HG03064 (cell line): ENCODE measurements at regions not wholly inside any gene's neighbourhood (a gene's known extent, or its start where the extent isn't known, plus 50 kb on each side); places are given as distances from the start of the nearest gene placed in this dataset.
"Not testable (repeated sequence)": the region's sequence is repeated elsewhere in the genome, so short reads cannot be mapped to it uniquely, and the experiment has no call there.

Source experiments
- ATAC-seq: cut with Tn5 transposase; IDR thresholded peaks from one replicate; pipeline ENCODE4 v1.9.1; 2021; ENCODE audit warnings: low read depth; ENCODE audit not compliant: unreplicated experiment

DNA sequence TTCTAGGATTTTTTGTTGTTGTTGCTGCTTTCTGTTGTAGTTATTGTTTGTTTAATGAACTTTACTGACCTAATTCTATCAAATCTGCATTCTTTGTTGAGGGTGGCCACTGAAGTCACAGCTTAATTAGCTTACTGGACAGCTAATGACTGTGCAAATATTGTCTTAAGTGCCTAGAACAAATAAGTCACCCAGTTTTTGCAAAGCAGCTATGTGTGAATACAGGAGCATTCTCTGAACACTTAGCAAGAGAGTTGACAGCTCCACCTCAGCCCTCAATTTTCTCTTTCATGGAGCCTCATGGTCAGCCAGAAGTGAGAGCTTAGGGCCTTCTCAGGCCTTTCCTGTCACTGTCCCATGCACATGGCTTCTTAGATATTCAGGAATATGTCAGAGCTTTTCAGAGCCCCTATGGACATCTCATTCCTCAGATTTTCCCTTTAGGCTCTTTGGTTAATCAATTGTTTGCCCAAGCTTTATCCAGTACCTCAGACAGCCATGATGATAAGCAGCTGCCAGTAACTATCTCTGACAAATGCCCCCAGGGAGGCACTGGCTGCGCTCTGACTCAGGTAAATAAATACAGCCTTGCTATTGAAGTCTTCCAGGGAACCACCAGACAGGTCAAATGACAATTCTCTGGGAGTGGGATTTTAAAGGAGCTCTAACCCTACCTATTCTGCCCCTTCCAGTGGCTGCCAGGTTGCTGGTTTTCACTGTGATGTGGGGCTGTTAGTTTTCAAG lies 241.4 kb upstream of the IL12B start:
- ATAC-seq, result no peak

GRCh38 chr5:159576902-159577301 lies 246.6 kb upstream of the IL12B start:
- no peak for ATAC-seq

GRCh38 chr5:159581502-159582249 lies 251.4 kb upstream of the IL12B start:
- no peak for ATAC-seq

GRCh38 chr5:159582756-159583541 lies 252.7 kb upstream of the IL12B start:
- ATAC-seq, result no peak

DNA sequence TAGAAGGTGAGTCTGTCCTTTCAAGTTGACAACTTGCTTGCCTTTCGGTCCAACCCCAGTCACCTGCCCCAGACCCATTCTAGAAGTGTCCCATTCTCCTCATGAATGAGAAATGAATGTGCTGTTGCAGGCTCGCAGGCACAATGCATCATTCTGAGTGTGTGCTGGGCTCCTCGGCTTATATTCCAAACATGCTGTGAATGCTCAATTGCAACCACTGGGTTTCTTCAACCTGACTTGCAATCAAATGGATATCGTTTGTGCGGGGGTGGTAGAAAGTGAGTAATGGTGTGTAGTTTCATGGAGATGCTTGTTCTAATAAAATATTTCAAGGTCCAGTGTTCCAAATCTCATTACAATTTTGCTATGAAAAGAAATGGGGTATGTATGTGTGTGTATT lies 256.6 kb upstream of the IL12B start:
- ATAC-seq, result no peak

DNA sequence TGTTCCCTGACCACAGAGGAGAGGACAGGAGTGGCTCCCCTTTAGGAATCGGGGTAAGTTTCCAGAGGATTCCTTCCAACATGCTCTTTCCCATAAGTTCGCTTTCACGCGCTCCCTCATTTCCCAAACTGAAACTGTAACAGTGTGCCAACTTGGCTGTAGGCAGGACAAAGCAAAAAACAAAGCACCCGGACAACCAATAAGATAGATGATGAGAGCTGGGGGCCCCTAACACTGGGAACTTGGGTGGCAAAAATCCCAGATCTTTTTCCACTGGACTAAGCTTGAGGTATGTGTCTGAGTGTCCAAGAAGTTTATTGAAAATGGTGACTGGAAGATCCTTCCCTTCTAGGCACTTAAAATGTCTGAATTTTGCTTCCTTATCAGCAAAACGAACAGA lies 258.7 kb upstream of the IL12B start:
- no peak for ATAC-seq

DNA sequence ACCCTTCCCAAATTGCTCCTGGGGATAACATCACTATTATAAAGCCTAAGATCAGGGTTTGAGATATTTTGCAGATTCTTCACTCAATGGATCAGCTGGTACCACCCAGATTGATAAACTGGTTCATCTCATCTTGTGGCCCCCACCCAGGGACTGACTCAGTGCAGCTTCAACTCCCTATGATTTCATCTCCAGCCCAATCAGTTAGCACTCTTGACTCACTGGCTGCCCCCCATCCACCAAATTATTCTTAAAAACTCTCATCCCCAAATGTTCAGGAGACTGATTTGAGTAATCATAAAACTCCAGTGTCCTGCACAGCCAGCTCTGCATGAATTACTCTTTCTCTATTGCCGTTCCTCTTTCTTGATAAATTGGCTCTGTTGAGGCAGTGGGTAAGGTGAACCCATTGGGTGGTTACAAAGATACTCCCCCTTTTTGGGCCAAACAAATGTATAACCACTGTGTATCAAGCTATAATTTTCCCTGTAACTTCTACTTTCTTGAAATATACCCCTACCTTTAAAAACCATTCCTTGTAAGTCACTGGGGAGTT lies 263.3 kb upstream of the IL12B start:
- ATAC-seq, result no peak

GRCh38 chr5:159595561-159595960 lies 265.3 kb upstream of the IL12B start:
- not testable (repeated sequence) for ATAC-seq

GRCh38 chr5:159601216-159601615 lies 270.9 kb upstream of the IL12B start:
- no peak for ATAC-seq

DNA sequence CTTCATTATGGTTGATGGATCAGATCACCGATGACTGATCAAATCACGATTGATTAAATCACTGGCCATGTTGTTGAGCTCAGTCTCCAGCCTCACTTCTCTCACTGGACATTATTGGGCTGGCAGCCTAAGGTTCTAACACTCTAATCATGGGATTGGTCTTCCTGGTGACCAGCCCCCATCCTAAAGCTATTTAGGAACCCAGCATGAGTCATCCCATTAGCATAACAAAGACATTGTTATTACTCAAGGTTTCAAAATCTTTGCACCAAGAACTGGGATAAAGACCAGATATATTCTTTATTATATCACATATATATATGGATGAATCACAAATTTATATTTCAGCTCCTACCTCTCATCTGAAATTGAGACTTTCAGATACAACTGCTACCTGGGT lies 272.1 kb upstream of the IL12B start:
- ATAC-seq, result no peak

DNA sequence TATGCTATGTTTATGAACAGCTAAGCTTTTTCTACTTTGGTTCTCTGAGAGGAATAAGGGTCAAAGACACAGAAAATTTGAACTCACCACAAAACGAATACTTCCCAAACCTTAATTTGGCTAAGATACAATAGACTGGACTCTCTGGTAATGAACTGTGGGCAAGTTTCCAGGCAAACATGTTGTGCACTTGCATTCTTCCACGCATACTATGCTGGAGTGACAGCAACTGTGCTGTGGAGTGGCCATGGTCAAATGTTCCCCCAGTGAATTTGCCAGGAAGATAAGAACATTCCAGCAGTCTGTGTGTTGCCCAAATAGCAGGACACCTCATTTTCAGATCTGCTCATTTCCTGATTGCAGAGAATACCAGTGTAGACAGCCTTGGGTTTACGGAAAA lies 275.3 kb upstream of the IL12B start:
- ATAC-seq, result no peak

- no peak for ATAC-seq
Measured at GRCh38 chr5:159609359-159609758, 279.1 kb upstream of the IL12B start.

DNA sequence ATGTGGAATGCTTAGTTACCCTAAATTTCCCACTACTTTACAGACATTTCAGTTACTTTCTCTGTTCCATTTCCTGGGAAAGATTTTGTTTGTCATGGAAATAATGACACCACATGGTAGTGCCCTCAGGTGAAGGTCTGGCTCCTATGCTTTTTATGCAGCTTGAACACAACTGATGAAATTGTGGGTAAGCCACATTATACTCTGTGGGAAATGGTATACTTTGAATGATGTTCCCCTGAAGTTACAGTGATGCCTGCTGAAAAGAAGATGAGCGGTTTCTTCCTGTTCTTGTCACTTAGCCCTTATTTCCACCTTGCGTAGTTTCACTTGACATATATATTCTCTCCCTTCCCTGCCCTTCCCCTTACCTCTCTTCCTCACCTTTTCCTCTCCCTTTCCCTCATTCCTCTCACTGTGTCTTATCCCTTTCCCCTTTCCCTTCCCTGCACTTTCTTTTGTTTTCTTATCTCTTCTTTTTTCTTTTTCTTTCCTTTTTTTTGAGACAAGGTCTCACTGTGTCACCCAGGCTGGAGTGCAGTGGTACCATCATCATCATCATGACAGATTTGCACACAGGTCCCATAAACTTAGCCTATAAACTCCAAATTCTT lies 280.8 kb upstream of the IL12B start:
- no peak for ATAC-seq

- no peak for ATAC-seq
Measured at GRCh38 chr5:159616952-159617351, 286.7 kb upstream of the IL12B start.

DNA sequence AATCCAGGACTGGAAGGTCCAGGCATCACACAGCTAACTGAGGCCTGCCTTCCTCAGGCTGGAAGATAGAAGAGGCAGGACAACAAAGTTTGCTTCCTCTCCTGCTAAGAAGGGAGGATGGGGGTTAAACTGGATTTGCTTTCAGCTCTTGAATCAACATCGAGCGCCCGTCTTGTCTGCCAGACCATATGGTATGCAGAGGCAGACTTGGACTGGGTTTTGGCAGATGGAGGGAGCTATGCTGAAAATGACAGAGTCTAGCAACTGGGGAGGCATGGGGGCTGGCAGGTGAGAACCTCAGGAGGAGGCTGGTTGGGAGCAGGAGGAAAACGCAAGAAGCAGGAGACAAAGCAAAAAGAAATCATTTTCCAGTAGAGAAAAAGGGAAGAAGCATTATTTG lies 289.5 kb upstream of the IL12B start:
- ATAC-seq, result no peak

- no peak for ATAC-seq
Measured at GRCh38 chr5:159620853-159621540, 290.7 kb upstream of the IL12B start.

GRCh38 chr5:159628703-159629102 lies 287.6 kb upstream of the ADRA1B start:
- no peak for ATAC-seq

GRCh38 chr5:159629158-159629557 lies 287.1 kb upstream of the ADRA1B start:
- ATAC-seq, result no peak

DNA sequence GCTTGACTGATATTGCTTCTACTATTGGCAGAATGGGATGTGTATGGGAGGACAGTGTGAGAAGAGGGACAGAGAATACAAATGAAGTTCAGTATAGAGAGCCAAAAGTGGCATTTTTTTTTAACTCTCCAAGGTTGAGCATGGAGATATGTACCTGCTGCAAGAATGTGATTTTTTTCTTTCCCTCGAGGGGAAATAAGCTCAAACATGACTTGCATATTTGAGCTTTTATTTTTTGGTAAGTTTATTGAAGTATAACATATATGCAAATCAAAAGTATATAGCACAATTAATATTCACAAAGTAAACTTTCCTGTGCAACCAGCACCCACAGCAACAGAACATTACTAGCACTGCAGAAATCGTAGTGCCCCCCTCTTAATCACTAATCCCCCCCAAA lies 285.7 kb upstream of the ADRA1B start:
- ATAC-seq, result no peak

DNA sequence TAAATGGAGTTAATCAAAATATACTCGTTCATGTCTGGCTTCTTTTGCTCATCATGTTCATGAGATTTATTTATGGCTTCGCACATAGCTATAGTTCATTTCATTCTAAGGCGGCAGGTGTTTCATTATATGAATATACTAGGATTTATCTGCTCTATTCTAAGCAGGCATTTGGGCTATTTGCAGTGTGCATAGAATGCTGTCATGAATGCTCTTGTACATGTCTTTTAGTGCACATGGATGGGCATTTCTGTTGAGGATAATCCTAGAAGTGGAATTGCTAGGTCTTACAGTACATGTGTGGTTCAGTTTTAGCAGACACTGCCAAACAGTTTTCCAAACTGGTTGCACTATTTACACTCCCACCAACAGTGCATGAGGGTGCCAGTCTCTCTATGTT lies 285.3 kb upstream of the ADRA1B start:
- ATAC-seq, result no peak
